Activated CD8-positive, alpha-beta memory T cell treated with anti-CD3 and anti-CD28 coated beads for 4 hours (primary cell): ENCODE measurements at regions not wholly inside any gene's neighbourhood (a gene's known extent, or its start where the extent isn't known, plus 50 kb on each side); places are given as distances from the start of the nearest gene placed in this dataset.

Source experiments
- DNase-seq, 2 donors: peaks; one replicate each; pipeline ENCODE4 v3.0.0-alpha.2; 2020; ENCODE audit warnings: low read depth in 2 of 2

DNA sequence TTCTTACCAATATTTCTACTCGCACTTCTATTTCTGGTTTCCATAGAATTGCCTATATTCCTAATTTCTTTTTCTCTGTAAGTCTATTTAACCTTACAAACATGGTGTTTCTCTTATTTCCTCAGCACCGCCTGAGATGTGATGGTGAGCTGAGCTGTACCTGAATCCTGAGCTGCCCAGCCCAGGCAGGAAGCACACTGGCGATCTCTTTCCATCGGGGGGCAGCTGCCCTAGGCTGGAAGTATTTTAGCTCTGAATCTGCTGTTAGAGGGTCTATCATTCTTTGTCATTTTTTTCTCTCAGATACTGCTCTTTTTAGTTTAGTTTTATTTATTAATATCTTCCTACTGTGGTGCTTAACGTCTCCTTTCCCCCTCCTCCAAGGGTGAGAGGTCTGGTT lies 173.4 kb upstream of the SLC35B3 start:
- no peak for DNase-seq

DNA sequence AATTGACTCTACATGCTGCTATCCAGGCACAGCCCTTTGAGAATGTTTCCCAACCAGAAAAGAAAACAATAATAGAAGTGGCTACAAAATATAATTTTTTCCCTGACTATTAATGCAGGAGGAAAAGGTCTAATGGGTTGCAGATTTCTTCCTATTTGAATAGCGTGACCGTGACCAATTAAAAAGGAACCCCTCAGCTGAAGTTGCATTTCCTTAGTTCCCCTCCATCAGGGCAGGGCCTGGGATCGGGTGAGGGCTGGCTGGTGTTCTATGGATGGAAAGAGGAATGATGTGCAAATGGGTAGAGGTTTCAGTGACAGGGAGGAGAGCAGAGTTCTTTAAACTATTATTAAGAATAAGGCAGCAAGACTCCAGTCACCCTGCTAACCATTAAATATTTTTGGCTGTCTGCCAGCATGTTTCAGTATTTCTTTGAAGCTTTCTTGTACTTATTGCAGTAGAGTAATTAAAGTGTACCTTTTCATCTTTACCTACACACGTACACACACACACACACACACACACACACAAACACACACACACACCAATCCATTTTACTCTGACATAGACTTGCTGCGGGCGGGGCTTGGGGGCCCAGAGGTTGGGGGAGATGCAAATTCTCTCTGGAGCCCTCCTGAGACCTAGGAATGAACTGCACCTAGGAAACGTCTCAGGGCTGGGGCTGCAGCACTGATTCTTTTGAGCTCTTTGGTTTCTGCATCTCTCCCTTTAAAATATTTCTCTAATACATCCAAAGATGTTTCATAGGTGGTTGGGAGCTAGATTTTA lies 154.8 kb upstream of the SLC35B3 start:
- DNase-seq = no peak

DNA sequence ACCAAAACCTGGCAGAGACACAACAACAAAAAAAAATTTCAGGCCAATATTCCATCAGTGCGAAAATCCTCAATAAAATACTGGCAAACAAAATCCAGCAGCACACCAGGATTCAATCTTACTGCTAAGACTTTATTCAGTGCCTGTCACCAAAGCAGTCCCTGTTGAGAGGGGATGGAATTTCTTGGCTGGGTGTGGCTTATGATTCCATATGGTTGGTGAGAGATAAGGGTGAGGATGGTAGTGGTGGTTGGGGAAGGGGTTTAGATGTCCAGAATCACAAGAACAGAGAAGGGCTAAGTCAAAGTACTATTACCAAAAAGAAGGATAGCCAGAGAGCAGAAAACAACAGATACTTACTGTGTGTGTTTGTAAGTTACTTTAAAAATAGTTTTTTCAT lies 152.8 kb upstream of the SLC35B3 start:
- DNase-seq = no peak

DNA sequence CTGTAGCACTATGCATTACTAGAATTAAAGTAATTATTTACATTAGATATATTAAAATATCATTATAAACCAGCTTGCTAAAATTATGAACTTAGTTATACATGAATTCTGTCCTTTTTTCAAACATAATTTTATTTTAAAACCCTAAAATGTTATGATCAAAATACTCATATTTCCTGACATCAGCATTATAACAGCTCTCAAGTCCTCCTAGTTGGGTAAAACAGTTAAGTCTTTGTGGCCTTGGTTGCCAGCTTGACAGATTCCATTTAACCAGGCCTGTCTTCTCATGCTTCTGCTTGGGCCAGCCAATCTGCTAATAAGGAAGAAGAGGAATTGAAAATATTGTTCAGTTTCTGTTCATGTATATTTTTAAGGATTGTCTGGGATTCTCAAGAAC lies 147.9 kb upstream of the SLC35B3 start:
- DNase-seq = no peak

DNA sequence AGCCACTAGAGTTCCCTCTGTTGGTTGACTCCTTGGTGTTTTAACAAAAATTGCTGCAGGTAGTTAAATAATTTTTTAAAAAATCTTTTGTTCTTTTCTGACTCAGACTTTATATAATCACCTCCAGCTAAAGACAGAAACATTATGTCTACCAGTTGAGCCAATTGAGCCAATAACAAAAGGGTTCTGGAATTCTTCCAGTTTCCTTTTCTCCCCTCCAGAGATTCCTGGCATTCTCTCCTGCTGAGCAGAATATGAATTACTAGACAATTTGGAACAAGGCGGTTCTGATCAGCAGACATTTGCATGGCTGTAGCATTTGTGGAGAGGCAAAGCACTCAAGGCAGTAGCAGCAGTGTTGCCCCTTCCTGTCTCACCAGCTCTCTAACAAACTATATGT lies 144.0 kb upstream of the SLC35B3 start:
- DNase-seq = no peak

DNA sequence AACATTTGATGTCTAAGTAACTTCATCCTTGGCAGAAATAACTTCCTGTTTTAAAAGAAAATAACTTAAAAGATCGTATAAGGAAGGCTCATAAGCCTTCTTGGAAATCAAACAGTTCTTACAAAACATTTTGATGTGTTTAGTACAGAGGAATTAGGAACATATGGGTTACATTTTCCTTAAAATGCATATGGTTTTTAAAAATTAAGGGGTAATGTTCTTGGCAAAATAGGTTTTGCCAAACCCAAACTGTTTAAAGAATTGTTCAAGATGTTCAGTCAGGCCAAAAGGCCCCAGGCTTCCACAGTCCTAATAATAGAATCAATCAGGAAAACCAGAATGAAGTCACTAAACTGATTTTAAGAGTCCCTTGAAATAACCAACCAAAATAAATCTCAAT lies 142.7 kb upstream of the SLC35B3 start:
- no peak for DNase-seq

DNA sequence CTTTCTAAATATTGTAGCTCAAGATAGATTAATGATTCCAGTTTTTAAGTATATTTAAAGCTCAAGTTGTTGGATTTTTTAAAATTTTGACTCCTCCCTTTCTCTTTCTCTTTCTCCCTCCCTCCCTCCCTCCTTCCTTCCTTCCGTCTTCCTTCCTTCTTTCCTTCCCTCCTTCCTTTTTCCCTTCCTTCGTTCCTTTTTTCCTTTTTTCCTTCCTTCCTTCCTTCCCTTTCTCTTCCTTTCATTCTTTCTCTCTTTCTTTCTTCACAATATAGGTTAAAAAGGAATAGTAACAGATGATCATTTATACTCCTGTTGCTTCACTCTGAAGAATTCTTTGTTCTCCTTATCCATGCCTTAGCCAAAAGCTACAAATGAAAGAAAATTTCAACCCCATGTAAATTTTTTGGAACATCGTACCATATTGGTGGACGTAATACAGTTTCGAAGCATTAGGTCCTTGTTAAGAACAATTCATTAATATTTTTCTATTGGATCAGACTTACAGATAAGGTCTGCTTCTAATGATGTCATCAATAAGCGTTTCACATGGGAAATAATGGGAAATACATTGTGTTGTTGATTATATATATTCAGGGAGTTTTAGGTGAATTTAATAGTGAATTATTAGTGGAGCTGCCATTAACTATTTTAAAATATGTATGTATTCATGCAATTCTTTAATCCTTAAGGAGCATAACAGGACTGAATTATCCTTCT lies 139.6 kb upstream of the SLC35B3 start:
- no peak for DNase-seq

DNA sequence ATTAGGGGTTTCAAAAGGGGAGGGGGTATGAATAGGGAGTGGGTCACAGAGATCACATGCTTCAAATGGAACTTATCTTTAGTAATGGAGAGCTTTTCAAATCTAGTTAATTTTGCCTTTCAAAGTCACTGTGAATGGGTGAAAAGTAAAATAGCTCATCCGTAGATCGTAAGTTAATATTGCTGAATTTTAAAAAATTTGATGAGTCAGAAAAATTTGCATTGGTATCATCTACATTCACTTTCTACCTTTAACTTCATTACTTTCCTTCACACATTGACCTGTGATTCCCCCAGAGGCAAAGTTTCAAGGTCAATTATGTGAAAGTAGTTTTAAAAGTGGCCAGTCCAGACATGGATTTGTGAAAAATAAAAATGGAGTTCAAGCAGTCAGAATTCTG lies 139.0 kb upstream of the SLC35B3 start:
- no peak for DNase-seq

DNA sequence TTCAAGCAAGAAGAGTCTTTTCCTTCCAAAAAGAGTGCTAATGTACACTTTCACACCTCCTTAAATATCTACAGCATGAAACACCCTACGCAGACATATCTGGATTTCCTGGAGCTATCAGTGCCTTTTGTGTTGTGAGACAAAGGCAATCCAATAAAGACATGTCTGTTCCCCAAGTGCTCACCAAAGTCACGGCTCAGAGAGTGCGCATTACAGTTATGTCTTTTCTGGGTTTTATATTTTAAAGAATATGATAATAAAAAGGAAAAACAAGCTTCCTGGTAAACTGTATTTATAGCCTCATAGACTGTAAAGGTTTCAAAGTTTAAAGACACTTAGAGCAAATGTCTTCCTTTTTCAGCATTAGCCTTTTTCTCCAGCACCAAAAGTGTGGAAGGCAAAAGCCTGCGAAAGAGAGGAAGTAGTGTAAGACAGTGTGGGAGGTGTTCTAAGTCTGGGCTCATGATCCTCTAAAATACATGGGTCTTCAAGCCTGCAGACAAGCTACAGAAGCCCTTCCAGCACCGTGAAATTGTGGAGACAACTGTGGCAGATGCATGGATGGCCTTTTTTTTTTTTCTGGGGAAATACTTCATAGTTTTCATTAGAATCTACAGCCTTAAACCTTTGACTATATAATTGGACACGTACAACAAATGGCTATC lies 135.0 kb upstream of the SLC35B3 start:
- no peak for DNase-seq

DNA sequence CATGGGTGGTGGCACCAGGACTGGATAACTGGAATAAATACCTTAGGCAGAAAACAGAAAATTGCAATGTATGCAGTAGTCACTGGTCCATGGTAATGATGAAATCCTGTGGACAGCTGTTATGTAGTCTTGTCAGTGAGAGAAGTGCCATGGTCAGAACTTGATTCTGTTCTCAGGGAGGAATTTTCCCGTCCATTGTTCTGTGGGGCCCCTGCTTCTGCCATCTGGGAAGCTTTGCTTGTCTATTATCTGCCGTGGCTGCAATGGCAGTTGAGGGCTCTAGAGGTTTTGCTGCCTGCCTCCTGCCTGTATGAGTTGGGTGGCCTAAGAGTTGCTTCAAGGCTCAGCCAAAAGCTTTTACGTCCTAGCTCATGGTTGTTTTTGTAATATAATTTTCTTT lies 126.8 kb upstream of the SLC35B3 start:
- no peak for DNase-seq

DNA sequence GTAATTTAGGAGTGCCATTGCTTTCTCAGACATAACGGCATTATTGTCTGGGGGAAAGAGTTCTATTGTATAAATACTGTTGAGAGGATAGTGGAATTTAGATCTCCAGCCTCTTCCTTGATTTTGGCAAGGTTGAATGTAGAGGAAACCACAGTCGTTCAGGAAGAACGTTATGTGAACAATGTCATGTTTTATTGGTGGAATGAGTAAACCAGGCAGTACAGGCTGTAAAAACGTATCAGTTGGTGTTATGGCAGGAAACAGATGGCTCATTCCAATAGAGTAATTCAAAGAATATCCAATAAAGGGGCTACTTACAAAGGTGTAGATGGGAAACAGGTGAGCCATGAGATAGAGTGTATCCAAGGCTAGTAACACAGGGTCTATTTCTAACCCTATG lies 123.6 kb upstream of the SLC35B3 start:
- no peak for DNase-seq

DNA sequence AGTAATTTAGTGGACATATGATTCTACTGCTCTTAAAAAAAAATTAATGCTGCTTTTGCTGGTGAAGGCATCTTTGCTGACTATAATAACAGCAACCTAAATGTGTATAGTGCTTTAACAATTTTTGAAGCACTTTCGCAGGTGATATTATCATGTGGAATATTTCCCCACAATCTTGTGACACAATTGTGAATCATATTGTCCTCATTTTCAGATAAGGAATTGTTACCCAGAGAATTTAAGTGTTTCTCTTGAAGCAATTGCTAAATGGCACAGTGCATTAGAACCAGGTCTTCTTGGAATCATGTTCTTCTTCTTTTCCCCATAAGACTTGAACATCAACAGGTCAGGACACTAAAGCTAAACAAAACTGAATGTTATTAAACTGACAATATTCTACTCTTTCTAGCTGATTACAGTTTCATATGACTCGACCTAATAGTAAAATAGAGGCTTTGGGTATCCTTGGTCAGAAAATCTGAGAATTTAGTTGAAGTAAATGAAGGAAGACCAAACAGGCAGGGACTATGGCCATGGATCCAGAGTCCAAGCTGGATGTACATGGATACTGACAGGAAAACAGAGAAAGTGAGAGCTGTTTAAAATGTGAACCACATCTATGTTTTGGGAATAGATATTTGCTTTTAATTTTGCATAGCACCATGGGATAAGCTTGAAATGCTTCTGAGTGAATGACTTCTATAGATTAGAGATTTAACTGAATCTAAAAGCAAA lies 121.8 kb upstream of the SLC35B3 start:
- no peak for DNase-seq

DNA sequence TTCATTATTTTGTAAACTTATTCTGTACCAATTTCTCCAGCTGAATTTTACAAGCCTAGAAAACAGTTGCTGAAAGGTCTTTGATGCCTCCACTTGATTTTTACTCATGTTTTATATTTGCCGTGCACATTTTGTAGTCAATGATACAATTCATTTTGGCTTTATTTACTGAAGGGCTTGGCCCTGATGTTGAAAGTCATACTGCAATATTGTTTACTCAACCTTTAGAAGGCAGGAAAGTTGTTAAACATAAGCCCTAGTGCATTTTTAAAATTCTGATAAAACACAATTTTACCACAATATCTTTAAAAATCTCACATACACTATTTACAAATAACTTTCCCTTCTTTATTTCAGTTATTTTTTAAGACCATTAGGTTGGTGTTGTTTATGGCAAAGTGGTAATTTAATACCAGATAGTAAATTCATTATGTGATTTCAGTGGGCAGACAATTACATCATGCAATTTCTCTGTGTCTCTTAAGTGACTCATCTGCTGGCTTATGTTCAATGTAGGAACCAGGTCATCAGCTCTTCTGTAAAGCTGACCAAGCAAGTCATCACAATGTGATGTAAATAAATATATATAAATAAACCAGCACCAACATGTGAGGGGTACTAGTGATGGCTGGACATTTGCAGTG lies 121.1 kb upstream of the SLC35B3 start:
- DNase-seq = no peak

DNA sequence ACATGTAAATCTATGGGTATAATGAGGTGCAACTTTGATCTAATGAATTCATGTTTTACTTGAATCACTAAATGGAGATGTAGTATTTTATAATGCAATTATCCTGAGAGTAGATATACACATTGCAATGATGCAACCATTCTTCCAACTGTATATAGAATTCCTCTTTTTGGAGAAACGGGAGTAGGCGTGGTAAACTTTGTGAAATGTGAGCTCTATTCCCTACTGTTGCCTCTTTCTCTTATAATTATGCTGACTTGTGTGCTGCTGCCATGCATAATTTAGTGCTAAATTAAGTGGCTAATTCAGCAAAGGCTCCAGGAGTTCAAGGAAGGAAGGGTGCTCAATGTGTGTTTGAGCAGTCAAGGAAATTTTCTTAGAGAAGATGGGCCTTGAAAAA lies 116.6 kb upstream of the SLC35B3 start:
- no peak for DNase-seq

DNA sequence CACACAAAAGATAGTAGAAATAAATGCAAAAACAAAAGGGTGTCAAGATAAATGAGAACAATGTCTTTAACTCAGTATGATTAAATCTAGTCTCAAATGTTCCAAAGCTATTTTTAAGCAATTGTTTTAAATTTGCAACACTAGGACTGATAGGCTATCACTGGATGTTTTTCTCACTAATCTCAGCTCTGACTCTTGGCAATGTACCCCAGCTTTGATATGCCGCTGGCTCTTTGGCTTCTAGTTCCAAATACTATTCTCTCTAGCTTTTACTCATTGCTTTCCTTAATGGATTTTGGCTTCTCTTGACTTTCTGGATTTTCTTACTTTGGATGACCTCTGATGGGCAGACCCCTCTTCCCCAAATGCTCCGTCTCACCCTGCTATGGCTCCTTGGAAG lies 116.0 kb upstream of the SLC35B3 start:
- DNase-seq = no peak

DNA sequence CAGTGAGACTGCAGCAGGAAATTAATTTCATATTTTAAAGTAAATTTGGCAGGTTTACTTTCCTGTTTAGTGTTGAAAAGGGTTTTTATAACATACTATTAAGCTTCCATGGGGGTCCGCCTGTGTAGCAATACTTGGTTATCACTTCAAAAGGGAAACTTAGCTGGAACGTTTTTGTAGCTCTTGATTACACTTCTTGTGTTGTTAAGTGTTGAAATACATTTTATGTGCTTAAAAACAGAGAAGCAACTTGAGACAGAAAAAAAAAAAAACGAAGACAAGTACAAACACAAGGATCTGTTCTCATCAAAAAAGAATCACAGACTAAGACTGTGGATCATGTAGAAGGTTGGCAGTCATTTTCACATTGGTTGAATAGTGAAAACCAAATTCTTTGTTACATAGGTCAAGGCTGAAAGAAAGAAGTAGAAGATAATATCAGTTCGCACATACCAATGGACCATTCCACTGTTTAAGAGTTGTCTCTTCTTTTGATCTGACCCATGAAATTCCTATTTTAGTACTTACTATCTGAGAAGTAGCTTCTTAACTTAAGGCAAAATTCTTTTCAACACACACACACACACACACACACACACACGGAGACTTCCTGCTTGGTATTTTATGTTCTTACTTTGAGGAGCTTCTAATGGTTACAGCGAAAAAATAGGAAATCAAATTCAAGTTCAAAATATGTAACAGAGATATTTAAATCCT lies 113.9 kb upstream of the SLC35B3 start:
- DNase-seq = no peak

DNA sequence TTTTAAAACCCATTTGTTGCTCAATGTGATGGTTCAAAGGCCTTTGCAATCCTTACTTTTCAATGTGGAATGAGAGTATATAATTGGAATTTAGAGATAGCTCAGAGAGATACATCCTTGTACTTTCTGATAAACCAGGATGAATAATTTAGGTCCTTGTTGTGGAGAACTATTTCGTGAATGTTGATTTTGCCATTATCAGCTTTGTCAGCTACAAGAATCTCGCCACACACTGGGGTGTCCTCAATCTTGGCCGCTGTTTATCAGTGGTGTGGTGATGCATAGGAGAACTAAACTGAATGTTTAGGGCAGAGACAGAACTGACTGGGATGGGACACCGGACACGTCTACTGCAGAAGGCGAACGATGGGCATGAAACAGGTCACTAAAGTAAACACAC lies 111.2 kb upstream of the SLC35B3 start:
- DNase-seq = no peak

DNA sequence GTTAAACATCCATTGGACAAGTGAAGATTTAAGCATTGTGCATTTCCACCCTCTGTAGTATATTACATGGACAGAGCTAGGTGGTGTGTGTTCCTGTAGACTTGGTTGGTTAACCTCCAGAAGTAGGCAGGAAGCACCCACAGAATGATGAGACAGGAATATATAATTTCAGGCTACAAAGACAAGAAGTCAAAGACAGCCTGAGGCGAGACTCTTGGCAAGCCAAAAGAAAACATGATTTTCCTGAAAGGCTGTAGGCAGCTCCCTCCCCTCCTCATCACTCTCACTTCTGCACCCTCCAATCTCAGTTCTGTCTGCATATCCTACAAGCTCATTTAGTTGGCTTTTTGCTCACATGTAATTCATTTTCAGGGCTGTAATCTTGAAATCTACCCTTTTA lies 110.0 kb upstream of the SLC35B3 start:
- DNase-seq = no peak

DNA sequence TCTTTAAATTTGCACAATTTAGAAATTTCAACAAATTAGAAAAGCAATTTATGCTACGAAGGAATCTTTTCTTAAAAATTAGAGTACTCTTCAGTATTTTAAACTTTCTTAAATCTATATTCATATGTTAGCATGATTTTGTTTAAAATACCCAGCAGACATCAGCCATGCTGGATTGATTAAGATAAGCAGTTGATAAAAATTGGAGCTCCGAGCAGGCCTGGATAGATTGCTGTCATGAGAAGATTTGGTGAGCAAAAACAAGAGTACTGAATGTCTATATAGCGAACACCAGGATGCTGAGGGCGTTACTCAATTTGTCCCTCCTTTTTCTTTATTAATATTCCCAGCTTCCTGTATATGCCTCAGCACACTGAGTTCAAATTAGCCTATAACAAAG lies 108.4 kb upstream of the SLC35B3 start:
- DNase-seq = no peak

DNA sequence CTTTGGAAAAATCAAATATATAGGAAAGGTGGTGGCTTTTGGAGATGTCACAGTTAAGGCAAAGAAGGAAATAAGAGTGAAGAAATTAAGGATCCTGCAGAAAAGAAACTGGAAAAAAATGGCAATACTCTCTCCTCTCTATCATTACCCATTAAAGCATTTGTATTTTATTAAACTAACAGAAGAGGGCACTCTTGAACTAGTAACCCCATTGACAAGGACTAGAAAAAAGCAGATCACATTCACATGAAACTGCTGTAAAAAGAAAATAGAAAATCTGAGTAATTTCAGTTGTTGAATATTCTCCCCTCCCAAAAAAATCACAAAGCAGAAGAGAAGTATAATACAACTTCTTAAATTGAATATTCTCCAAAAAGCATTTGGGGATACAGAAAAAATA lies 104.1 kb upstream of the SLC35B3 start:
- no peak for DNase-seq

DNA sequence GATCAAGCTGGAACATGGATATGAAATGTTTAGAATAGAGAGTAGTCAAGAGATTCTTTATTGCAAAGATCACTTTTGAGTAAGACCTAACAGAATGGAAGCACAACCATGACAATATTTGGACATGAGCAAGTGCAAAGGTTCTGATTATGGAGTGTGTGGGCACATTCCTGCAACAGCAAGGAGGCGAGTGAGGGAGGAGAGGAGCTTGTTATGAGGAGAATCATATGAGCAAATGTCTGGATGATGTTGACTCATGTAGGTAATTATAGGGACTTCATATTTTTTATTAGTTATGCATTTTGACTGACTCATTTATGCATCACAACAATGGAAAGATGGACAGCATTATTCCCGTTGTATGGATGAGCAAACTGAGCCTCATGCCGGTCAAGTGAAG lies 100.8 kb upstream of the SLC35B3 start:
- no peak for DNase-seq
